ENCODE measurements at regions not wholly inside any gene's neighbourhood (a gene's known extent, or its start where the extent isn't known, plus 50 kb on each side); places are given as distances from the start of the nearest gene placed in this dataset.
"Not testable (repeated sequence)": the region's sequence is repeated elsewhere in the genome, so short reads cannot be mapped to it uniquely, and the experiment has no call there.

GRCh38 chr6:104506429-104506828, 353.3 kb downstream of the HACE1 start:
- no peak for DNase-seq (ENCODE audit: low spot score)

DNA sequence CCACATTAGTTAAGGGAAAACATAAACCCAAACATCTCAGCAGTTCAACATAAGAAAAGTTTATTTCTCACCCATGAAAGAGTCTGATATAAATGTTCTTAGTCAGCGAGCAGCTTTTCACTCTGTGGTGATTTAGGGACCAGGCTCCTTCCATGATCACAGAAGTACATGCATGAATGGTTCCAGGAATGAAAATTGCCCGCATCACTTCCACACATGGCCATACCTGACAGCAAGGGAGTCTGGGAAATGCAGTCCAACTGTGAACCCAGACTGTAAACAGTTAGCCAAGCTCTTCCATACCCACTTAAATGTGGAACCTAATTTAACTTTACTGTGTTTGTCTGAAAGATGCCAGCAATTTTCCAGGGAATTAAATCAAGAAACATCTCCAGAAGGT, 353.9 kb downstream of the HACE1 start:
- no peak for DNase-seq (ENCODE audit: low spot score)

GRCh38 chr6:104500265-104500664, 359.5 kb downstream of the HACE1 start:
- no peak for DNase-seq (ENCODE audit: low spot score)

DNA sequence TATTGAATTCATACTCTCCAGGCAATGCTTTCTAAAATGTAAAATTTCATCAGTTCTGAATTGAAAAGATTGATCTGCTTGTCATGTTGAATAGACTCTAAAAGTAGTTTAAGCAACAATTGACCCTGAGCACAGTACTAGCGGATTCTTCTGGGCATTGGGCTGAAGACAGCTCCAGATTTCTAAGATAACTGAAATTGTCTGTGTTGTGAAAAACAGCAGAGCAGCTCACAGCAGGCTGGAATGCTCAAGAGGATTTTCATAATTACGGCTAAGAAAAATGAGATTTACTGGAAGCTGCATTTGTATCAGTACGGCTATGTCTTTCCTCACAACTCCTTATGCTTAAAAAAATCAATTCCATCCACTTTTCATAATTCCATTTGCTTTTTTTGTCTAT, 373.7 kb downstream of the HACE1 start:
- no peak for DNase-seq (ENCODE audit: low spot score)

- DNase-seq (ENCODE audit: low spot score) = no peak
Measured at GRCh38 chr6:104484626-104485025, 375.1 kb downstream of the HACE1 start.

DNA sequence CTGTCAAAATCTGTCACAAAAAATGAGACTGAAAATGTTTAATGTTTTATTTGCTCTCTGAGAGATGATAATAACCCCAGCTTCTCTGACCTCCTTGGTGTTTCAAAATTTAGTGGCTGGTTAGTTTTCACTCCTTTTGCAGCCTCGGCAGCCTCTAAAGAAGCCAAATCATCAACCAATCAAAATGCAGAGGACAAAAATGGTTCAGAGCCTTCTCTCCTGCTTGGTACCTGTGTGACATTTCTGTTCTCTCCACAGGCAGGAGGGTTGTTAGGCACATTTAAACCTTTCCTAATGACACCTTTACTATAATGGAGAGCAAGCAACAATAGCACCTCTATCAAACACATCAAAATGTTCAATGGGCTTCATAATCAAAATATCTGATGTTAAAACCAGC, 375.5 kb downstream of the HACE1 start:
- DNase-seq (ENCODE audit: low spot score) = no peak

GRCh38 chr6:104483225-104483834, 376.4 kb downstream of the HACE1 start:
- no peak for DNase-seq (ENCODE audit: low spot score)

DNA sequence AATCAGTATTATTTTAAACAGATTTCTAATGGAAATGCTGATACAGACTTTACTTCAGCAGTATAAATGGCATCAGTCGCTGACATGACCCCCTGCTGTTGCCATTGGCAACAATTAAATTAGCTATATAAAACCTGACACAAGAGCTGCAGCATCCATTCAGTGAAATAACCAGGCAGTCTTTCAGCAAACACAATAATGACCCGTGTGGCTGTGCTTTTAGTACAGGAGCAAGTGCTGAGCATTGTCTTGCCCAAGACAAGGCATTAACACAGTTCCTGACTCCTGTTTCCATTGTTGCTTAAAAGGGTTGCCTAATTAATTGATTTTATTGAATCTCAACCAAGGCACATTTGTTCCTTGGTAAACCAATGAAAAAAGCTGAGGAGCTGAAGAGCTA, 382.1 kb downstream of the HACE1 start:
- no peak for DNase-seq (ENCODE audit: low spot score)

- DNase-seq (ENCODE audit: low spot score) = no peak
Measured at GRCh38 chr6:104473021-104473429, 386.7 kb downstream of the HACE1 start.

DNA sequence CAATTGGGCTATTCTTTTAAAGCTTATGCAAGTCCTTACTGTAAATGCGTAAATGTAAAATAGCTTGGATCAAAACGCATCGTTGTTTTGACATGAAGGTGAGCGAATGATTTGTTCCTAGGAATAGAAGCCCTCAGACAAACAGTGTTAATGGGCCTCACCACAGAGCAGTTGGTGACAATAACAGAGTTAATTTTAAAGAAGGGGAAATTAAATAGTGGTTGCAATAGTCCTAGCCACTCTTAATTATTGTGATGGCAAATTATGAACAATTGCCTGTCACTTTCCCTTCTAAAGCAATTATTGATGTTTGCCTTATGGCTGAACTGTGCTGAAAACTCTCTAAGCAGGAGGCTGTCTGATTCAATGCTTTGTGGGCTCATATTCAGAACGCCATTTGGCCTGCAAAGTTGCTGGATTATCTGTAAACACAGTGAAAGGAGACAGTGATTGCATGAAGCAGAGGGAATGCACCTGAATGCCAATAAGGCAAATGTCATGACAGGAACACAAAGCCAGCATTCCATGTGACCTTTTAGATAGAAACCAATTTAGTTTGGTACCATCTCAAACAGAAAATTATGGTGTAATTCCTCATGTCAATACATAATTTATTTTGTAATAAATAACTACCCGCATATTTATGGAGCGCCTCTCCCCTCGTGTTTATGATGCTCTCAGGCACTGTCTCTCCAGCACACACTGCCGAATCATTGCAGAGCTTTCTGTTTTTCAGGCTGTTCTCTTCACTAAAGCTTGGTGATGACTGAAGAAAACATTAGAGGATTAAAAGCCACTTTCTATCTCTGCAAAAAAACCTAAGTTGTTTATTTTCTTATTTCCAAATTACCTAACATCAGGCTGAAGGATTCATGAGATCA, 387.5 kb downstream of the HACE1 start:
- no peak for DNase-seq (ENCODE audit: low spot score)

DNA sequence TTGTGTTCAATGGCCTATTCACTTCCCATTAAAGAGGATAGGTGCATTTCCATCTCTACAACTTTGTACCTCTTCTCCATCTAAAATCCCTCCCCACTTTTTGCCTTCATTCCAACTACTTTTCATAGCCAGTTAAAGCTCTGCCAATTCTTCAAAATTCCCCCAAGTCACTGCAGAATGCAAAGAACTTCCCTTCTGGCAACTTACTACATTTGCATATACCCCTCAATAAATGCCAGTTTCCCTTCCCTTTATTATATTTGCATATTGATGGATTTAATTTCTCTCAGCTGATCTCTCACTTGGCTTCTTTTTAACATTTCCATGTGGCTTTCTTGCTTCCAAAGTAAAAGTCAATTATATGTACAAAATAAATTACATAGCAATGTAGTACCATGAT, 393.4 kb downstream of the HACE1 start:
- no peak for DNase-seq (ENCODE audit: low spot score)

DNA sequence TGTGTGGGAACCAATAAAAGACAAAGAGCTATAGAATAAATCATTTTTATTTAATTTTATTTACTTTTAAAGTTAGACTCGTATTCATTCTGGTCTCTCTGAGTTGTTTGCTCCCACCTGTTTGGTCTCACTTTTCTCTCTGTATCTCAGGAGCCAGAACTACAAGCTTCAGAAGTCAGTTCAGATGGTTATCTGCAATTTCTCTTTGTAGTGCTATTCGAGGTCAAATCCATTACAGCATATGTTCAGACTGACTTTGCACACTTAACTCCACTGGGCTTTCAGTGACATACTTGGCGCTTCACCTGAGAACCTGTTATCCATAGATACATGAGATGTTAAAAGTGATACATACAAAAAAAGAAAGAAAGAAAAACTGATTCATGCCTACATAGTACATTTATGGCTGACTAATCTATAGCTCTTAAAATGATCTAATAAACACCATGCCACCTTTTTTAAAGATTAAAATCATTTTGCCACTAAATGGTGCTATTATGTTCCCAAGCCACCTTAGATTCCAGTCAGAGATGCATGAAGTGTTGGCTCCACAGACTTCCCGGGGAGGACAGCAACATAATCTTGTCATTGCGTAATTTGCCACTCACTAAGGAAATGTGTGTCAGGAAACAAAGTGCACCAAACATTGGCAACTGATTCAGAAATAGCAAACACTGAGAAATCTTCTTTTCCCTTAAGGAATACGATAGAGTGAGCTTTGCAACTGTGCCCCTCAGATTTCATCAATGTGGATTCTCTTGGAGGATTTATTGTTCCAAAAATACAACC, 396.7 kb downstream of the HACE1 start:
- DNase-seq (ENCODE audit: low spot score) = no peak

DNA sequence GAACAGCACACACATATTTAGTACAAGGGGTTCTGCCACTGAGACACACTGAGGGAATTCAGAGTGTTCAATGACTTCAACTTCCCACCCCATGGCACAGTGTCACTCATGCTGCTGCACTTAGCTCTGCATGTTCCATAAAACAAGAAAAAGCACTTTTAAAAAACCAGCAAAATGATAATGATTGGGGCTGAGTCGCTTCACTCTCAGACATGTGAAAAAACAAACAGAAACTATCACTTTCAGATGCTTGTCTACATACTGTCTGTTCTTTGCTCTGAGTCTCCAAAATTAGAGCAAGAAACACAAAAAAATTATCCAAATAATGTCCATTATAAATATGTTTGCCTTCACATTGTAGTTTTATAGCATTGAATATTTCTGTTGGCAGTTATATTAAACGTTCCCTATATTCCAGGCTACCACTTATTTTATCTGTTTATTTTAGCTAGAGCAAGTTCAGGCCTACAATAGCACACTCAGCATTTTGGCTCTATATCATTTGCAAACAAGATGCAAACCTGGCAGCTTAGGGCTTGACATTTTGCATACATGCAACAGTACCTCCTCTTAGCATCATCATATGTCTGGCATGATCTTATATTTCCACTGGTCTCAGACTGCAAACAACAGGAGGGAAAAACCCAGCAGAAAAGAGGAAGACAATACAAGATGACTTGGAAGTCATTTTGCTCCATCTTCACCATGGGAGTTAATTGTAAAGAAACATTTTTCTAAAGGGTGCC, 398.8 kb downstream of the HACE1 start:
- no peak for DNase-seq (ENCODE audit: low spot score)

DNA sequence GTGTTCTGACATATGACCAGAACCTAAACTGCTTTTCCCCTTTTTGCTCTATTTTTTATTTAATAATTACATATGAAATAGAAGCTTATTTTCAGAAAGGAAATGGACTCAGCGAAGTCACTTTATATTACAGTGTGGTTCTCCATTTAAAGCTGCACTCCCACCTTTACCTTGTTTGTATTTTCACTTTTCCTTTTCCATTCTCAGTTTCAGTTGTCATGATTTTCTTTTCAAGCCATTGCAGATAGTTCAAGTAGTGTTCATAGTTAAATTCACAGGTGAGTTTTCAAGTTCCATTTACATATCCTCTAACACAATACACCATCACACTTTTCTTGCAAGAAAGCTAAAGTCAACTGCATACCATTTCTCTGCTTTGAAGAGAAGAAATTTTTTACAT, 400.2 kb downstream of the HACE1 start:
- DNase-seq (ENCODE audit: low spot score) = no peak

DNA sequence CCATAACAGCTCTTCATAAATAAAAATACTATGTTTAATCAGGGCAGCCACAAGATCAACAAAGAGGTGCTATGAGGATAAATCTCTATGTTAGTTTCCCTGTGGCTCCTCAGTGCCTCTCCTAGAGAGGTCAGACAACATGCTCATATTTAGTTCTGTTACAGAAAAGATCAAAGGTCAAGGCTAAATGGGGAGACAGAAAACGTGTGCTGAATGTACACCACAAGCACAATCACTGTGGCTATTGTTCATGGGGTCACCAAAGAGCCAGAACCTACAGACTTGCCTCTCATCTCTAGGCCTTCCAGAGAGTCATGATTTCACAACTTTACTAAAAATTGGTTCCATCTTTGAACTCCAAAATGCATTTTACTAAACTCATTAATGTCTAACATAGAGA, 409.8 kb downstream of the HACE1 start:
- no peak for DNase-seq (ENCODE audit: low spot score)

GRCh38 chr6:104446101-104447080, 413.3 kb downstream of the HACE1 start:
- DNase-seq (ENCODE audit: low spot score) = not testable (repeated sequence)

GRCh38 chr6:104434519-104434918, 425.2 kb downstream of the HACE1 start:
- no peak for DNase-seq (ENCODE audit: low spot score)

- DNase-seq (ENCODE audit: low spot score) = no peak
Measured at GRCh38 chr6:104431096-104431495, 428.6 kb downstream of the HACE1 start.

GRCh38 chr6:104428184-104428583, 431.5 kb downstream of the HACE1 start:
- DNase-seq (ENCODE audit: low spot score) = no peak

DNA sequence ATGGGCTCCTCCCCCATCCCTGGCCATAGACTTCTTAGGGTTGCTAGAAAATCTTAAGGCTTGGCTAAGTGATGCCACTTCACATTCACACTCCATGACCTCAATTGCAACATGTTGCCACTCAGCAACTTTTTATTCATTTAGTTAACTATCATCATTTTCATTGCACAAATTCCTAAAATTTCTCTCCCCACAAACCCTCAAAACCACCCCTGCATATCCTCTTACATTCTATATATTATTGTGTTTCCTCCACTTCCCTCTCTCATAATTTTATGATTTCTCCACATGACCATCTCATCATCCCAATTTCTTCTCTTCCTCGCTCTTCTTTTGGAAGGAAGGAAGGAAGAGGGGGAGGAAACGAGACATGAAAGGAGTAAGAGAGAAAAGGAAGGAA, 436.0 kb downstream of the HACE1 start:
- no peak for DNase-seq (ENCODE audit: low spot score)

- DNase-seq (ENCODE audit: low spot score) = no peak
Measured at GRCh38 chr6:104421650-104422049, 438.1 kb downstream of the HACE1 start.
